Mucosa of descending colon (tissue), 3 donors: ENCODE measurements at regions not wholly inside any gene's neighbourhood (a gene's known extent, or its start where the extent isn't known, plus 50 kb on each side); places are given as distances from the start of the nearest gene placed in this dataset.

Experiments used
- ATAC-seq: fragments of 200-7000 bp; cut with Tn5 transposase; one replicate; pipeline ENCODE4 v1.9.1; 2020; ENCODE audit warnings: mild to moderate bottlenecking, moderate library complexity
- DNase-seq, 3 donors: peaks; one replicate each; pipeline ENCODE4 v3.0.0-alpha.2; 2020
- H3K36me3 ChIP-seq: fragments of 200-600 bp; one replicate; pipeline ENCODE4 v1.8.0; 2021; ENCODE audit warnings: low read depth, mild to moderate bottlenecking
- H3K4me1 ChIP-seq: fragments of 200-600 bp; one replicate; pipeline ENCODE4 v1.8.0; 2021; ENCODE audit warnings: low read depth, mild to moderate bottlenecking
- H3K4me3 ChIP-seq: fragments of 200-600 bp; one replicate; pipeline ENCODE4 v1.8.0; 2021; ENCODE audit warnings: mild to moderate bottlenecking
- H3K9me3 ChIP-seq: fragments of 200-600 bp; one replicate; pipeline ENCODE4 v1.8.0; 2021; ENCODE audit warnings: mild to moderate bottlenecking
- intact Hi-C, 2 donors: fragments of 100-400 bp; cut with DNase I in 1 of 2; cut with micrococcal nuclease in 1 of 2; formaldehyde crosslinking; loops; one replicate each; pipeline versions ENCODE4 v1.11.0 to v1.11.1; 2022; cut with DNase I, micrococcal nuclease
- TF ChIP-seq, protein P1 (sequence below): fragments of 200-600 bp; IDR thresholded peaks from one replicate; pipeline ENCODE4 v1.8.0; 2022; ENCODE audit warnings: antibody characterized with exemption, mild to moderate bottlenecking
- donor health status: DM: no; HTN: no; CAD: no; lungs with moderate emphysema.
- donor health status: DM: no; HTN: no; CAD: no.
- donor health status: DM: no; HTN: yes; CAD: no.

DNA sequence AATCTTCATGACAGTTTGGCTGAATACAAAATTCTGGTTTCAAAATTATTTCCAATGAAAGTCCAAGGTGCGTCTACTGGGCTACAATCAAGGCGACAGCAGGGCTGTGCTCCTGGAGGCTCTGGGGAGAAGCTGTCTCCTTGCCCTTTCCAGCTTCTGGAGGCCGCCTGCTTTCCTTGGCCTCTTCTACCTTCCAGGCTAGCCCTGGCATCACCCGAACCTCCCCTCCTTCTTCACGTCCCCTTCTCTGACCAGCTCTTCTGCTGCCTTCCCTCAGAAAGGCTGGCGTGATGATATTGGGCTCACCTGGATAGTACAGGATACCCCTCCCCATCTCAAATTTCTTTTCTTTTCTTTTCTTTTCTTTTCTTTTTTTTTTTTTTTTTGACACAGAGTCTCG is 115.5 kb downstream of the KCNF1 start:
- Histone ChIP-seq H3K4me1 (no peaks in the 10 kb centered on the region), H3K4me3 (no peak overlapping the region), H3K36me3 (no peaks in the 10 kb centered on the region), H3K9me3 (no peaks in the 10 kb centered on the region)
- intact Hi-C loops = no loop called here
- TF ChIP-seq, protein P1, sequence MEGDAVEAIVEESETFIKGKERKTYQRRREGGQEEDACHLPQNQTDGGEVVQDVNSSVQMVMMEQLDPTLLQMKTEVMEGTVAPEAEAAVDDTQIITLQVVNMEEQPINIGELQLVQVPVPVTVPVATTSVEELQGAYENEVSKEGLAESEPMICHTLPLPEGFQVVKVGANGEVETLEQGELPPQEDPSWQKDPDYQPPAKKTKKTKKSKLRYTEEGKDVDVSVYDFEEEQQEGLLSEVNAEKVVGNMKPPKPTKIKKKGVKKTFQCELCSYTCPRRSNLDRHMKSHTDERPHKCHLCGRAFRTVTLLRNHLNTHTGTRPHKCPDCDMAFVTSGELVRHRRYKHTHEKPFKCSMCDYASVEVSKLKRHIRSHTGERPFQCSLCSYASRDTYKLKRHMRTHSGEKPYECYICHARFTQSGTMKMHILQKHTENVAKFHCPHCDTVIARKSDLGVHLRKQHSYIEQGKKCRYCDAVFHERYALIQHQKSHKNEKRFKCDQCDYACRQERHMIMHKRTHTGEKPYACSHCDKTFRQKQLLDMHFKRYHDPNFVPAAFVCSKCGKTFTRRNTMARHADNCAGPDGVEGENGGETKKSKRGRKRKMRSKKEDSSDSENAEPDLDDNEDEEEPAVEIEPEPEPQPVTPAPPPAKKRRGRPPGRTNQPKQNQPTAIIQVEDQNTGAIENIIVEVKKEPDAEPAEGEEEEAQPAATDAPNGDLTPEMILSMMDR = no peak
- DNase-seq = no peak
- no peak for ATAC-seq

DNA sequence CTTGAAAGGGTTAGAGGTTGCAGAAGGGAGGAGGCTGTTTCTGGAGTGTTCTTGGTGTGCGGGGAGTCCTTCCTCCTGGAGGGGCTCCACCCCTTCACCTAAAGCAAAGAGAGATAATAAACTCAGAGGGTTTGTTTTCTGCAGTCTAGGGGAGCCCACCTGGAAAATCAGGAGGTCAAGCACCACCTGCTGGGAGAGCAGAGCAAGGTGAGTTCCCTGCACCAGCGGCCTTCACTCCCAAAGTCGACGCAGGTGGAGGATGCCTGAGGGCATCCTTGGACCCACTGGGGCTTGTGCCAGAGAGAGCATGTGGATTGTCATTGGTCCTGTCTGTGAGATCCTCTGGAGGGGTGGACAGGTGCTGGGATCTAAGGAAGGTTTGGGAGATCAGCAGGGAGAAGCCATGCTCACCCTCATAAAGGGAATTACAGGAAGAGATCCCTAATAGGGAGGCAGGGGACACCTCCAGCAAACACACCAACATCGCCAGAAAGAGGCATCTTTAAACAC is 116.7 kb downstream of the KCNF1 start:
- Histone ChIP-seq H3K4me1 (no peaks in the 10 kb centered on the region), H3K9me3 (no peaks in the 10 kb centered on the region), H3K4me3 (no peak overlapping the region), H3K36me3 (no peaks in the 10 kb centered on the region)
- intact Hi-C loops = no loop called here
- TF ChIP-seq, protein P1 = no peak
- no peak for ATAC-seq
- no peak for DNase-seq

DNA sequence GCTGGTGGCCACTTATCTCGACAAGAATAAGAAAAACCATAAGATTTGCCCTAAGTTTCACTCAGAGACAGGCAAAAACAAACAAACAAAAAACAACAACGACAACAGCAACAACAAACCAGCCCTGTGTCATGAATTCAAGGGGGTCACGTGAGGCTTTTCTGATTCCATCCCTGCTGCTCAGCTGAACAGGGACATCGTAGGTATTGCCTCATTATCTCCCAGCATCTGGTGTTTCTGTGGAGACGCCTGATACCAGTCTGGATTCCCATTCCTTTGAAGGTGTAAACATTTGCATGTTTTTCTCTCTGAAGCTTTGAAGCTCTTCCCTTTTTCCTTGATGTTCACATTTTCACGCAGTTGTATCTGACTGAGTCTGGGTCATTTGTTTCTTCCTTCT is 117.4 kb downstream of the KCNF1 start:
- H3K36me3 ChIP-seq = no peaks in the 10 kb centered on the region
- DNase-seq (no peak), ATAC-seq (no peak)
- no peaks in the 10 kb centered on the region for H3K9me3 ChIP-seq
- TF ChIP-seq, protein P1 = no peak
- intact Hi-C loops = no loop called here
- H3K4me3 ChIP-seq = no peak overlapping the region
- no peaks in the 10 kb centered on the region for H3K4me1 ChIP-seq

DNA sequence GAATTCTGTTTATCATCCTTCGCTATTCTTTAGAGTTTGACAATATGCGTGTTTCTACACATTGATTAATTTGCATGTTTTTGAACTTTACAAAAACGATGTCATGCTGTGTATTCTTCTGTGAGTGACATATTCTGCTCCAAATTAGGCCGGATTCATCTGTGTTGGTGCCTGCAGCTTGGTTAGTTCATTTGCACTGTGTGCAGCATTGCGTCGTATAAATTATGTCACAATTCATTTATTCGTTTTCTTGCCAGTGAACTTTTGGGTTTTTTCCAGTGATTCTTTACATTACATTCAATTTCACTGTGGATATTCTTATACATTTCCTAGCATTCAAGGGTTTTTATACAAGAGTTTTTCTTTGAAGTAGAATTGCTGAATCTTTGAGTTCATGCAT is 118.3 kb downstream of the KCNF1 start:
- Histone ChIP-seq H3K36me3 (no peaks in the 10 kb centered on the region), H3K4me3 (no peak overlapping the region), H3K9me3 (no peaks in the 10 kb centered on the region), H3K4me1 (no peaks in the 10 kb centered on the region)
- intact Hi-C loops = no loop called here
- DNase-seq = no peak
- TF ChIP-seq, protein P1 = no peak
- ATAC-seq = no peak

DNA sequence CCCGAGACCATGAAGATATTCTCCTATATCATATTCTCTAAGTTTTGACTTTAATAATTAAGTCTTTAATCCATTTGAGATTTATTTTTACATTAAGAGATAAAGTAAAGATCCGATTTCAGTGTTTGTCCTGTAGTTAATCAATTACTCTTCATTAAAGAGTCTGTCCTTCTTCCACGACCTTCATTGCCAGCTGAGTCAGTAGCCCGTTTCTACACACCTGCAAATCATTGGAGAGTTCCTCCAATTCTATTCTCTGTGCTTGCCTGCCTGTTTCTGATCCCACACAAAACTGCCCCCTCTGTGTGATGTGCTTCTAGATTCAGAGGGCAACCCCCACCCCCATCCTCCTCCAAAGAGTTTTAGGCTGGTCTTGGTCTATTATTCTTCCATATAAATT is 119.2 kb downstream of the KCNF1 start:
- DNase-seq (no peak), ATAC-seq (no peak)
- no peaks in the 10 kb centered on the region for H3K36me3 ChIP-seq
- H3K9me3 ChIP-seq = no peaks in the 10 kb centered on the region
- H3K4me3 ChIP-seq = no peak overlapping the region
- no peaks in the 10 kb centered on the region for H3K4me1 ChIP-seq
- intact Hi-C loops = no loop called here
- TF ChIP-seq, protein P1 = no peak

DNA sequence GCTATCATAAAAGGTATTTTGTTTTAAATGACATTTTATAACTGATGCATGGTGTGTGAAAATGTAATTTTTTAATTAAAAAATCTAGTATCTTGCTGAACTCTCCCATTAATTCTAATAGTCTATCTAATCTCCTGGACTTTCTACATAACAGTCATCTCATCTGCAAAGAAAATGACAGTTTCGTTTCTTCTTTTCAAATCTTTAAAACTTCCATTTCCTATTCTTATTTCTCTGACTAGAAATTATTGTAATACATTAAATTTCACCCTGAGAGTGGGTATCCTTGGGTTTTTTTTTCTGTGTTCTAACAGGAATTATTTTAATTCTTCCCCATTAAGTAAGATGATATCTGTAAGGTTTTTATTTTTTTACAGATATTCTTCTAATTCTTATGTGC is 120.1 kb downstream of the KCNF1 start:
- Histone ChIP-seq H3K9me3 (peaks cover 1% of the 10 kb centered on the region), H3K4me1 (no peaks in the 10 kb centered on the region), H3K4me3 (no peak overlapping the region), H3K36me3 (no peaks in the 10 kb centered on the region)
- intact Hi-C loops = no loop called here
- no peak for ATAC-seq
- DNase-seq = no peak
- TF ChIP-seq, protein P1 = no peak
